Prostate gland (tissue), 2 donors: ENCODE measurements at regions not wholly inside any gene's neighbourhood (a gene's known extent, or its start where the extent isn't known, plus 50 kb on each side); places are given as distances from the start of the nearest gene placed in this dataset.

Experiments
- POLR2A ChIP-seq: fragments of 450-650 bp; IDR thresholded peaks from one replicate; pipeline ENCODE4 v1.6.1; 2016; ENCODE audit warnings: antibody characterized with exemption, mild to moderate bottlenecking
- POLR2AphosphoS5 ChIP-seq: sonication (generic); formaldehyde crosslinking; IDR thresholded peaks from one replicate; pipeline ENCODE4 v1.6.1; 2017; ENCODE audit warnings: antibody characterized with exemption
- TF ChIP-seq, protein P1 (sequence below), 4 experiments: fragments of 200-600 bp in 2 of 4; fragments of 450-650 bp in 2 of 4; sonication (generic) in 2 of 4; IDR thresholded peaks; 1 replicate in 3 of 4; 2 replicates in 1 of 4; pipeline ENCODE4 v1.5.1; 2016 to 2019; ENCODE audit warnings: antibody characterized with exemption in 4 of 4, mild to moderate bottlenecking in 2 of 4, moderate library complexity in 2 of 4

GRCh38 chr15:81685237-81685636 lies 311.2 kb upstream of the TMC3 start:
- TF ChIP-seq, protein P1, sequence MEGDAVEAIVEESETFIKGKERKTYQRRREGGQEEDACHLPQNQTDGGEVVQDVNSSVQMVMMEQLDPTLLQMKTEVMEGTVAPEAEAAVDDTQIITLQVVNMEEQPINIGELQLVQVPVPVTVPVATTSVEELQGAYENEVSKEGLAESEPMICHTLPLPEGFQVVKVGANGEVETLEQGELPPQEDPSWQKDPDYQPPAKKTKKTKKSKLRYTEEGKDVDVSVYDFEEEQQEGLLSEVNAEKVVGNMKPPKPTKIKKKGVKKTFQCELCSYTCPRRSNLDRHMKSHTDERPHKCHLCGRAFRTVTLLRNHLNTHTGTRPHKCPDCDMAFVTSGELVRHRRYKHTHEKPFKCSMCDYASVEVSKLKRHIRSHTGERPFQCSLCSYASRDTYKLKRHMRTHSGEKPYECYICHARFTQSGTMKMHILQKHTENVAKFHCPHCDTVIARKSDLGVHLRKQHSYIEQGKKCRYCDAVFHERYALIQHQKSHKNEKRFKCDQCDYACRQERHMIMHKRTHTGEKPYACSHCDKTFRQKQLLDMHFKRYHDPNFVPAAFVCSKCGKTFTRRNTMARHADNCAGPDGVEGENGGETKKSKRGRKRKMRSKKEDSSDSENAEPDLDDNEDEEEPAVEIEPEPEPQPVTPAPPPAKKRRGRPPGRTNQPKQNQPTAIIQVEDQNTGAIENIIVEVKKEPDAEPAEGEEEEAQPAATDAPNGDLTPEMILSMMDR (IDR thresholded peaks at IDR 0.05): no peak
- TF ChIP-seq POLR2AphosphoS5 (no peak), POLR2A (no peak)
